Jurkat, Clone E6-1 (cell line): ENCODE measurements at regions not wholly inside any gene's neighbourhood (a gene's known extent, or its start where the extent isn't known, plus 50 kb on each side); places are given as distances from the start of the nearest gene placed in this dataset.
"Not testable (repeated sequence)": the region's sequence is repeated elsewhere in the genome, so short reads cannot be mapped to it uniquely, and the experiment has no call there.

ENCODE experiments used
- DNase-seq: peaks from one replicate; pipeline ENCODE4 v3.0.0-alpha.2; 2011; ENCODE audit warnings: low read depth, low spot score
- H3K4me3 ChIP-seq: 2 replicates; pipeline ENCODE4 v1.5.1; 2011; ENCODE audit warnings: mild to moderate bottlenecking, low read length, control low read depth, moderate library complexity

- DNase-seq: no peak
- no peak overlapping the region for H3K4me3 ChIP-seq
Observed at GRCh38 chr2:139643139-139643538, 862.9 kb upstream of the NXPH2 start.

GRCh38 chr2:139631966-139632365 lies 851.8 kb upstream of the NXPH2 start:
- no peak for DNase-seq
- no peak overlapping the region for H3K4me3 ChIP-seq

GRCh38 chr2:139628931-139629330 lies 848.7 kb upstream of the NXPH2 start:
- no peak overlapping the region for H3K4me3 ChIP-seq
- DNase-seq: no peak

GRCh38 chr2:139626128-139626527 lies 845.9 kb upstream of the NXPH2 start:
- no peak overlapping the region for H3K4me3 ChIP-seq
- no peak for DNase-seq

GRCh38 chr2:139622691-139623090 lies 842.5 kb upstream of the NXPH2 start:
- DNase-seq: no peak
- no peak overlapping the region for H3K4me3 ChIP-seq

GRCh38 chr2:139617747-139618146 lies 837.6 kb upstream of the NXPH2 start:
- H3K4me3 ChIP-seq: no peak overlapping the region
- DNase-seq: no peak

- no peak overlapping the region for H3K4me3 ChIP-seq
- DNase-seq: no peak
Observed at GRCh38 chr2:139613264-139613663, 833.1 kb upstream of the NXPH2 start.

- no peak overlapping the region for H3K4me3 ChIP-seq
- no peak for DNase-seq
Observed at GRCh38 chr2:139610512-139610911, 830.3 kb upstream of the NXPH2 start.

GRCh38 chr2:139609109-139609508 lies 828.9 kb upstream of the NXPH2 start:
- no peak overlapping the region for H3K4me3 ChIP-seq
- DNase-seq: no peak

- DNase-seq: no peak
Observed at GRCh38 chr2:139605668-139606067, 825.5 kb upstream of the NXPH2 start.

GRCh38 chr2:139600166-139600565 lies 820.0 kb upstream of the NXPH2 start:
- DNase-seq: no peak
- H3K4me3 ChIP-seq: no peak overlapping the region

More at GRCh38 chr2:139605668-139606067, 825.5 kb upstream of the NXPH2 start:
- H3K4me3 ChIP-seq: no peak overlapping the region

GRCh38 chr2:139585101-139585500 lies 804.9 kb upstream of the NXPH2 start:
- no peak for DNase-seq

GRCh38 chr2:139574371-139574770 lies 794.2 kb upstream of the NXPH2 start:
- no peak for DNase-seq
- H3K4me3 ChIP-seq: no peak overlapping the region

More at GRCh38 chr2:139585101-139585500, 804.9 kb upstream of the NXPH2 start:
- H3K4me3 ChIP-seq: no peak overlapping the region

- no peak overlapping the region for H3K4me3 ChIP-seq
- no peak for DNase-seq
Observed at GRCh38 chr2:139556789-139557188, 776.6 kb upstream of the NXPH2 start.

GRCh38 chr2:139550873-139551272 lies 770.7 kb upstream of the NXPH2 start:
- no peak for DNase-seq
- no peak overlapping the region for H3K4me3 ChIP-seq

GRCh38 chr2:139550341-139550740 lies 770.2 kb upstream of the NXPH2 start:
- DNase-seq: no peak
- H3K4me3 ChIP-seq: no peak overlapping the region

- no peak overlapping the region for H3K4me3 ChIP-seq
- DNase-seq: no peak
Observed at GRCh38 chr2:139544186-139544851, 764.1 kb upstream of the NXPH2 start.

- H3K4me3 ChIP-seq, DNase-seq: not testable (repeated sequence)
Observed at GRCh38 chr2:139538332-139539020, 758.3 kb upstream of the NXPH2 start.

GRCh38 chr2:139529080-139529479 lies 748.9 kb upstream of the NXPH2 start:
- DNase-seq: no peak

GRCh38 chr2:139526781-139527180 lies 746.6 kb upstream of the NXPH2 start:
- DNase-seq: no peak
- no peak overlapping the region for H3K4me3 ChIP-seq

More at GRCh38 chr2:139529080-139529479, 748.9 kb upstream of the NXPH2 start:
- no peak overlapping the region for H3K4me3 ChIP-seq

GRCh38 chr2:139518321-139518720 lies 738.1 kb upstream of the NXPH2 start:
- no peak overlapping the region for H3K4me3 ChIP-seq
- DNase-seq: no peak
